HT-29 (cell line): ENCODE measurements at regions not wholly inside any gene's neighbourhood (a gene's known extent, or its start where the extent isn't known, plus 50 kb on each side); places are given as distances from the start of the nearest gene placed in this dataset.
"Not testable (repeated sequence)": the region's sequence is repeated elsewhere in the genome, so short reads cannot be mapped to it uniquely, and the experiment has no call there.

Experiments
- DNase-seq: peaks from one replicate; pipeline ENCODE4 v3.0.0-alpha.2; 2015; ENCODE audit warnings: low spot score

DNA sequence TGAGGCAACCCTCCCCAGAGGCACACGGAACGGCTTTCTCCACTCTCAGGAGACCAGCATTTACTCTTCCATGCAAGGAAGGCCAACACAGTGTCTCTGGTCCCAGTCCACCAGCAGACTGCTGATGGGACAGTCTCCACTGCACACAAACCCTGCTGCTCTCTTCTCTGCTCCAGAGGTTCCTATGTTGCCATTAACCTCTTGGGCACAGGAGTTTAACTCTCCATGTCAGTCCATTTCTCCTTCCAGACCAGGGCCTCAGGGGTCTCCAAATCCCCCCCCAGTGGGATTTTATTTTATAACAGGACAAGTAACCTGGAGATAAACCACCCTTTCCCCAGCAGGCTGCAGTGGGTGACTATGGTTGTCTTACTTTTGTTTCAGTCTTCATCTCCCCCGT lies 452.5 kb downstream of the GADD45G start:
- no peak for DNase-seq

DNA sequence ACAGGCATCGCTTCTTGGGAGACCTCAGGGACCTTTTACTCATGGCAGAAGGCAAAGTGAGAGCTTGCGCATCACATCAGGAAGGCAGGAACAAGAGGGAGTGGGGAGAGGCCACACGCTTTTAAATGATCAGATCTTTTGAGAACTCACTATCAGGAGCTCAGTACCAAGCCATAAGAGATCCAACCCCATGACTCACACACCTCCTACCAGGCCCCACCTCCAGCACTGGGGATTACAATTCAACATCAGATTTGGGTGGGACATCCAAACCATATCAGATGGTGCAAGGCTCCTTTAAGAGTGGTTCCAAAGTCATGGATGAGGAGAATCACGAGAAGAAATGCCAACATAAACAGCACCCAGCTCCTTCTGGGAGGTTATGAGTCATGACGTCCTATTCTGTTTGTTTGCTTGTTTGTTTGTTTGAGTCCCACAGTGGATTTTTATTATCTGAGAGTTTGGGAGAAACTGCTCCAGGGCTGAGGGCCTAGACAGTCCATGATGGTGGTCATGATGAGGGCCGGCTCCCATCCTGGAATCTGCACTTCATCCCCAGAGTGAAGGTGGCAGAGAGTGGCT lies 453.5 kb downstream of the GADD45G start:
- DNase-seq: no peak

DNA sequence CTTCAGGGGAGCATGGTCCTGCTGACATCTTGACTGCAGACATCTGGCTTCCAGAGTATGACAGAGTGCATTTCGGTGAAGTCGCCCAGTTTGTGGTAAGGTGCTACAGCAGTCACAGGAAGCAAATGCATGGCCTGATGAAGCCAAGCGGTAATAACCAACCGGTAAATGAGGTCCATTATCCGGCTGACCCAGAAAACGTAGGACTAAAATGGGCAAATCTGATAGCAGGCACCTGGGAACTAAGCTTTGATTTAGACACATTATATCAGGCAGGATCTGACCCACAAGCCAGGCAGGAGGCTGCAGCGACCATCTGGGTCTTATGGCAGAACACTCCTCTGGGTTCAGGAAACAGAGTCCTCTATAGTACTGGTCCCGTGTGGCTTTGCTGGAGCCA lies 454.6 kb downstream of the GADD45G start:
- DNase-seq: no peak

DNA sequence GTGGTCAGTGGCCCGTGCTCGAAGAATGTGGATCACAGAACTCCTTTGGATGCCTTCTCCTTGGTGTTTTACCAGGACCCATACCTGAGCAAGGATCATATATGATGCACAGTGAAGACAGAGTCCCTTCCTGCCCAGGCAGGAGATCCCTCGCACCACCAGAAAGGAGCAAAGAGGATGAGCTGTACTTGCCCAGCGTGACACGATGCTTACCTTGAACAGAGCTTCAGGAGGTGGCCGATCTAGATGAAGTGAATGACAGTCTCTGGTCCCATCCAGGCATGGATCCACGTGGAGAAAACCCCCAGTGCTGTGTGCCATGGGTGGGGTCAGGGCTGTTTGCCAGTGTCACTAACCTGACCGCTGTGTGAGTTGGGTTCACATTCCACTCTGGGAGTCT lies 455.4 kb downstream of the GADD45G start:
- DNase-seq: no peak

DNA sequence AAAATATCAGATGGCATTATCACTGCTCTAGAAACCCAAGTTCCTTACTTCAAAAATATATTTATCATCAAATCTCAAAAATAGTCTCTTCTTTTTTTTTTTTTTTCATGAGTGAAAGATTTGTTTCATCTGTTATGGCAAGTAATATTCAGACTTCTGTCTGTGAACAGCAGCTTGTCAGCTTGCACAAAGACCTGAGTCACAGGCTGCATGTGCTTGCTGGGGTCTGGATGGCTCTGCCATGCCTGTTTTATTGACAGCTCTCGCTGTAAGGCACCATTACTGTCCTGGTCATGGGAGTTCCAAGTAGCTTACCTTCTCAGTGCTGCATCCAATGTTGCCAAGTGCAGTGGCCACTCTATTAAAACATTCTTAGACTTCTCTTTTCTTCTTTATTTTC lies 456.4 kb downstream of the GADD45G start:
- no peak for DNase-seq

DNA sequence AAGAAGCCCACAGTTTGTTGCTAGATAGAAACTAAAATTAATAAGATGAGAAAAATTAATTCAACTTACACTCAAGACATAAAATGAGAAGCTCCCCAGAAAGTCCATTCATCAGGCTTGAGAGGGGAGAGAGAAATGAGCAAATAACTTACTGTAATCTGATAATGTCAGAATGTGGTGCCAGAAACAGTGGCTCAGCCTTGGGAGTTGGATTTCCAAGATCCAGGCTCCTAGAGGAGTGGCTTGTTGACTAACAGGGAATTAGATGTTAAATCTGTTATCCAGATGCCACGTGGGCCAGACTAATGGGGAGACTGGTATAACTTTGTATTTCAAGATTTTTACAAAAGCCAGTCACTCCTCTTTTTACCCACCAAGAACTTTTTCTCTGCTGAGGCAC lies 458.2 kb downstream of the GADD45G start:
- no peak for DNase-seq

DNA sequence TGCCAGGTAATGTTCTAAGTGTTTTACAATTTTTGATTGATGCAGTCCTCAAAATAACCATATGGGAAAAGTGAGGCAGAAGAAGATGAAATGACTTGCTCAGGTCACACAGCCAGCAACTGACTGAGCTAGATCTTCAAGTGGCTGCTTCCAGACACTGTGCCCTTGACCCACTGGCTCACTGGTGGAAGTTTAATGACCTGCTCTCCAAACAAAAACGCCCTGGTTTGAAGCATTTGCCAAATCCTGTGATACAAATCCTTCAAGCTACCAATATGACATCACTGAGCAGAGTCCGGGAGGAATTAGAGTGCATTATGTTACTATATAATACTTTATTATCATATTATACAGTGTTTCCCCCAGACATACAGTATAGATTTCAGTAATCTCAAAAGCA lies 459.4 kb downstream of the GADD45G start:
- no peak for DNase-seq

DNA sequence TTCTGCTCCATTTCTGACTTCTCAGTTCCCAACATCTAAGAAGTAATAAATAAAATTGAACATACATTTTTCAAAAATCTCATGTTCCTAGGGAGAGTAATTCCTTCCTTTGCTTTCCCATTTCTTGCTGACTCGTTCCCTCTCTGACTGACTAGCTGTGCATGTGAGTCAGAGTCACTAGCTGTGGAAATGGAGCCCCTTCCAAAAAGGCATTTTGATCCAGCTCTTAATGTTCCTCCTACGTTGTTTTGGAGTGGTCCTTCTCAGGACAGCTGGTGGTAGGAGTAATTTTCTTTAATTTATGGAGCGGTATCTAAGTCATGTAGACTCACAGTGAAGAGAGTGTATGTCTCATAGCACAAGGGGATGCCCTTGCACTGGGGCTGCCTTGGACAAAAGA lies 460.2 kb downstream of the GADD45G start:
- DNase-seq: no peak

DNA sequence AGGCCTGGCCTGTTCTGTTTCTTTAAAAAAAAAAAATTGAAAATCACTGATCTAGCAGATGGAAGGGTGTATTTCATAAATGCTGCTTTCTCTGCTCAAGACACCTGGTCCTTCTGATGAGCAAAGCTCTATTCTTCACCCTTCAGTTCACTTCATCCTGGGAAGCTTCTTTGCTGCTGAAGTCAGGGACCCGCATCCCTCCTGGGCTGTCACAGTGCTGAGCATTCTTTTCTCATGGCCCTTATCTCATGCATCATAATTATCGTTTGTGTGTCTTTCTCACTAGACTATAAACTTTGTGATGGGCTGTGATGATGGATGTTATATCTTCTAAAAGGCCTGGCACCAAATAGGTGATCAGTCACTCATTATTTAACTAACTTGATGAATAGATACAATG lies 461.0 kb downstream of the GADD45G start:
- no peak for DNase-seq

DNA sequence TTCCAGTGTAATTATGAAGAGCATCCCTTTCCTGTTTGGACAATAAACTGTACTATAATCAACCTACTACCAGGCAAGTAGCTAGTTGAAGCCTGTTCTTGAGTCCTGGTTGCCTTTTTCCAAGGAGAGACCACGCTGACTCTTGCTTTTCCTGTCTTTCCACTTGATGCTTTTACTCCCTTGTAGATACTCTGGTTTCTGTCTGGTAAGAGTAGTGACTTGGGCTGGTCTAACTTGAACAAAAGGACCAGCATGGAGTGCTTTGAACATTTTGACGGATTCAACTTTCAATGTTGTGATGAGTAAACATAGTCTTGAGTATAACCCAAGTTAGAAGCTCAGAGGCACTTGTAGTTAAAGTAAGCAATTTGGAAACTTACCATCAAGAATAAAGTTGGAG lies 464.3 kb downstream of the GADD45G start:
- no peak for DNase-seq

DNA sequence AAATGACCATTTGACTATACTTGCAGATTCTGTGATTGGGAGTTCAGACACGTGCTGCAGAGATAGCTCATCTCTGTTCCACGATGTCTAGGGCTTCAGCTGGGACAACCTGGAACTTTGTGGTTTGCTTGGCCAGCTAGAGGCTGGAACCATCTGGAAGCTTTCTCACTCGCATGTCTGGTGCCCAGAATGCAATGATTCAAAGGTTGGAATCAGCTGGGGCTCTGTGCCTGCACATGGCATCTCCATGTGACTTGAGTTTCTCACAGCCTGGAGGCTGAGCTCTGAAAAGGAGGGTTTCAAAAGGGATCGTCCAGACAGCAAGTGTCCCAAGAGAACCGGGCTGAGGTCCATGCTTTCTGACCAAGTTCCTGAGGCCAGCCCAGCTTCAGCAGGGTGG lies 465.2 kb downstream of the GADD45G start:
- no peak for DNase-seq

DNA sequence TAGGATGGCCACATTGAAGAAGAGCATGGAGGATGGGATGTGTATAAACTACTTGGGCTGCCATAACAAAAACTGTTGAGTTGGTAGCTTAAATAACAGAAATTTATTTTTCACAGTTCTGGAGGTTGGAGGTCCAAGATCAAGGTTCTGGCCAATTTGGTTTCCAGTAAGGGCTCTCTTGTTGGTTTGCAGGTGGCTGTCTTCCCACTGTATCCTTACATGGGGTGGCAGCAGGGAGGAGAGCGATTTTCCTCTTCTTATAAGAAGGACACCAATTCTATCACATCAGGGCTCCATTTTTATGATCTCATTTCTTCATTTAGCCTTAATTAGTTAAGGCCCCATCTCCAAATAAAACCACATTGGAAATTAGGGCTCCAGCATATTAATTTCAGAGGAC lies 465.7 kb downstream of the GADD45G start:
- DNase-seq: no peak

DNA sequence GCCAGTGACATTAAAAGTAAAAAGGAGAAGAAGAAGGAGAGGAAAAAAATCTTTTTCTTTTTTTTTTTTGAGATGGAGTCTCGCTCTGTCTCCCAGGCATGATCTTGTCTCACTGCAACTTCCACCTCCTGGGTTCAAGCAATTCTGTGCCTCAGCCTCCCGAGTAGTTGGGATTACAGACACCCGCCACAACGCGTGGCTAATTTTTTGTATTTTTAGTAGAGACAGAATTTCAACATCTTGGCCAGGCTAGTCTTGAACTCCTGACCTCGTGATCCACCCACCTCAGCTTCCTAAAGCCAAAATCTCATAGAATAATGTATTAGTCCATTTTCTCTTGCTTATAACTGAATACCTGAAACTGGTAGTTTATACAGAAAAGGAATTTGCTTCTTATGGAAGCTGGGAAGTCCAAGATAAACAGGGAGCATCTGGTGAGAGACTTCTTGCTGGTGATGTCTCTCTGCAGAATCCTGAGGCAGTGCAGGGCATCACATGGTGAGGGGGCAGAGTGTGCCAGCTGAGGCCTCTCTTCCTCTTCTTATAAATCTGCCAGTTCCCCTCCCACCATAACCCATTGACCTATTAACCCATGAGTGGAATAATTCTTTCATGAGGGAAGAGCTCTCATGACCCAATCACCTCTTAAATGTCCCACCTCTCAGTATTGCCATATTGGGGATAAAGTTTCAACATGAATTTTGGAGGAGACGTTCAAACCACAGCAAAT lies 466.3 kb downstream of the GADD45G start:
- DNase-seq: no peak

DNA sequence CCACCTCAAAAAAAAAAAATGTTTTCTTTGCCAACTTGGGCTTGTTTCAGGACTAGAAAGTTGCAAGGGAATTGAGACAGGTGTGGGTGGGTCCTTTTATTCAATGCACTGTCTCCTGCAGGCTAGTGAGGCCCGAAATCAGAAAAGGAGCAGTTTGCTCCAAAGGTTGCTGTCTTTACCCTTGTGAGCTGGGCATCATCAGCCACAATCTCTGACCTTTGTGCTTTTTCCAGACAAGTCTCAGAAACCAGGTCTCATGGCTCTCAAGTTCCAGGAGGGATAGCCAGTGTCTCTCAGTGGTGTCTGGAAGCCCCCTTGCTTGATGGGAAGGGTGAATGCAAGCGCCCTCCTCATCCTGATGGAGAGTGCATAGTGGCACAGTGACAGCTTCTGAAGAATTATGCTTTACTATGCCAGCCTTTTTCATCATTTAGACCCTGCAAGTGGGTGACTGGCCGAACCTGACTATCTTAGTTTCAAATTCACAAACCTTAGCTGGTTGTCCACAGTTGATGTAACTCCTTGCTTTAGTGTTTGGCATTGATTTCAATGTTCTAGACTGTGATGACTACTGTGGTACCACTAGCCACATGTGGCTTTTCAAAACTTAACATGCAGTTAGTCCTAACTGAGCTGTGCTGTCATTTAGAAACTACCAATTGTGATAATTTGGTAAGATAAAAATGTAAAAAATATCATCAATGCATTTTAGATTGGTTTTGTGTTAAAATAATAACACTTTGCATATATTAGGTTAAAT lies 468.6 kb downstream of the GADD45G start:
- DNase-seq: no peak

DNA sequence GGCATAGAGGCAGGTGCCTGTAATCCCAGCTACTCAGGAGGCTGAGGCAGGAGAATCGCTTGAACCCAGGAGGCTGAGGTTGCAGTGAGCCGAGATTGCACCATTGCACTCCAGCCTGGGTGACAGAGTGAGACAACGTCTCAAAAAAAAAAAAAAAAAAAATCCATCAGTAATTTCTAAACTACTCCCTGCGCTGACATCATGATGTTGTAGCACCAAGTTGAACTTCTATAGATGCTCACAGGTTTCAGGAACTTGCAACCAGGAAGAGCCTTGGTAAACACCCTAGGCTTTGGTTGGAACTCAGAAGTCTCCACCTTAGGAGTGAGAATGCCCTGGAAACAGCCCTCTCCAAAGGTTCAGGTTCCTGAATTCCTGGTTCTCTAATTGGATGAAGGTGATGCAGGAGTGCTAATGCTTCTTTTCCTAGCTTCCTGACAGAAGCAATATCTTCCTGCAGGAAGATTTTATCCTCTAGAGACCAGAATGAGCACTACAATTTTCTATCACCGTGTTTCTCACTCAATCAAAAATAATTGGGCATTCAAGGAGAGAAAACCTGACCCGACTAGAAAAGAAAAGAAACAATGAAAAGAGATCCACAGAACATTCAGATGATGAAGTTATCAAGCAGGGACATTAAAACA lies 469.6 kb downstream of the GADD45G start:
- DNase-seq: no peak

DNA sequence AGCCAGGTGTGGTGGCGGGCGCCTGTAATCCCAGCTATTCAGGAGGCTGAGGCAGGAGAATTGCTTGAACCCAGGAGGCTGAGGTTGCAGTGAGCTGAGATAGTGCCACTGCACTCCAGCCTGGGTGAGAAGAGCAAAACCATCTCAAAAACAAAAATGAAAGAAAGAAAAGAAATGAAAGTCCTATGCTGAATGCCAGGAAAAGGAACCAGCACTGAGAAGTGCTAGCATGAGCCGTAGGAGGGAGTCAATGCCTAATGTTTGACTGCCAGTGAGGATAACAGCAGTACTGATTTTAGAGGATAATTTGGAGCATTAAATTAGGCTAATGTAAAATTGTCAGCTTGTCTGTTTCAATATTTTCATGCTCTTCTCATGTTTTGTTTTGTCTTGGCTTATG lies 472.8 kb downstream of the GADD45G start:
- not testable (repeated sequence) for DNase-seq

DNA sequence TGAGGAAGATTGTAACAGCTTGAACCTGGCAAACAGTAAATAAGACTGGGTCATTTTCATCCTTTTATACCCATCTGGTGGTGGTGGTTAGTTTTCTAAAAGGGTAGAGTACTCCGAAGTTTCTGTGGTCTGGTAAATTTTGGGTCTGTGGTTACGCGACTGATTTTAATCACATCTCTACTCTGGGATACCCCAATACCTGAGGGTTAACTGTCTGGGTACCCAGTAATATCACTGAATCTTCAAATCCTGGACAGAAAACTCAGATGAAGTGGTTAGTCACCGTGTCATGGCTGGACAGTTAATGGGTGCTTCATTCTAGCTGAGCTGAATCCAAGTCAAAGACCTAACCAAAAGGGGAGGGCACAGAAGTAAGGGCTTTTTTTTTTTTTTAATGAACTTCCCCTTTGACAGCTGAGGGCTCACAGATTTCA lies 474.2 kb downstream of the GADD45G start:
- no peak for DNase-seq

DNA sequence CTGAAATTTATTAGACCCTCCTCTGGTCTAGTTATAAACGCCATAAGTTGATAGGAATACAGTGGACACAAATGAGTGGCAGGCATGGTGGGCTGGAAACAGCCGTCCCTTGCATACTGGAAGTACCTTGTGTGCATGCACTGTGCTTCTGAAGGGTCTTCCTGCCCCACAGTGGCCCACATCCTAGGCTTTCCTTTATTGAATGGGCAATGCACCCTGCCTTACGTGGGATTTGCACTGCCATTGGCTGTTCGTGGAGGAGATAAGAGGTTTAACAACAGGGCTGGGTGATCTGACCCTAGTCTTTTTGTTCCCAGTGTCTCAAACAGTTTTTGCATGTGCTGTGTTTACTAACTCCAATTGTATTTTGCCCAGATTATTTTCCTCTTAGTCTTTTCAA lies 480.8 kb downstream of the GADD45G start:
- DNase-seq: no peak

DNA sequence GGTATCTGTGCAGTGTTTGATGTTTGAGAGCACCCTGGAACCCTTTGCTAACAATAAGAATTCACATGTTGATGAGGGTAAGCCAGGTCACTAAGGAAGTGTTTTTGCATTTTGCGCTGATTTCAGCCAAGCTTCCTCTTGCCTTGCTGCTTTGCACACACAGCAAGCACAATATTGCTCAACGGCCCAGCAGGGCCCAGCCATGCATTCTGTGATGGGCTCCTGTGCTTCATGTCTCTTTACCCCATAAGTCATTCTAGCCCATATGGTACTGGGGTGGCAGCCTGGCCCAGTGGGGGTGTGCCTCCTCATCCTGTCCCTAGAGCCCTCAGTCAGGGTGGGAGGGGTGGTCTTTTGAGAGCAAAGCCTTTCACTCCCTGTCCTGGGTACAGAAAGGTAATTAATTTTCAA lies 481.3 kb downstream of the GADD45G start:
- DNase-seq: no peak

DNA sequence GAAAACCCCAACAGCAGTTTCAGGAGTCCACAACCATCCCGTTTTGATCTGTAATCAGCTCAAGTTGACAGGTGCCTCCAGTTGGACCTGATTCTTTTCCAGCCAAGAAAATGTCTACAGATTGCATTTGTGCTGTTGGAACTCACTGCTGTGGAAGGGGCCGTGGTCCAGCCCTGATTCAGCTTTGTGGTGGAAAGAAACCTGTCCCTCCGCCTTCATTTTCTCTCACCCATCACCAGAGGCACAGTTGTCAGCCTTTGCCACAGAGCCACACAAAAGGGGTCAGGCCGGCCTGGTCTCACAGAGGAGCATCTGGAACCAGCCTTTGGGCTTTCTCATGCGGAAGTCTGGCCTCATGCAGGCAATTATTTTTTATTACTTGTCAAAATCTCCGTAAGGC lies 483.6 kb downstream of the GADD45G start:
- no peak for DNase-seq

DNA sequence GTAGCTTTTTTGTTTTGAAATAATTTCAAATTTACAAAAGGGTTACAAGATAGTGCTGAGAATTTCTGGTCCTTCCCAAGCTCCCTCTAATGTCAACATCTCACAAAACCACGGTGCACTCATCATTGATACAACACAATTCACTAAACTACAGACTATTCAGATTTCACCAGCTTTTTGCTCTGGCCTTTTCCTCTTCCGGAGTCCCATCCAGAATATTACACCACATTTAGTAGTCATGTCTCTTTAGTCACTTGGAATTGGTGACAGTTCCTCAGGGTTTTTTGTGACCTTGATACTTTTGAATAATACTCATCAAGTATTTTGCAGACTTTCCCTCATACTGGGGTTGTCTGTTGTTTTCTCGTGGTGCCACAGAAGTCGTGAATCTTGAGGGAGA lies 484.0 kb downstream of the GADD45G start:
- DNase-seq: no peak

DNA sequence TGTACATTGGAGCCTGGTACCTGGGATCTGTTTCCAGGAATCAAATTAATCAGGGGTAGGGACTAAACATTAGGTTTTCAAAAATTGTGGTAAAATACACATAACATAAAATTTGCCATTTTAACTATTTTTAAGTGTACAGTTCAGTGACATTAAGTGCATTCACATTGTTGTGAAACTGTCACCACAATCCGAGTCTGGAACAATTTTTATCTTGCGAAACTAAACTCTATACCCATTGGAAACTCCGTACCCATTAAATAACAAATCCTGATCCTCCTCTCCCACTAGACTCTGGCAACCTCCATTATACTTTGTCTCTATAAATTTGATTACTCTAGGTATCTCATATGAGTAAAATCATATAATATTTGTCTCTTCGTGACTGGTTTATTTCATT lies 486.2 kb downstream of the GADD45G start:
- DNase-seq: no peak

DNA sequence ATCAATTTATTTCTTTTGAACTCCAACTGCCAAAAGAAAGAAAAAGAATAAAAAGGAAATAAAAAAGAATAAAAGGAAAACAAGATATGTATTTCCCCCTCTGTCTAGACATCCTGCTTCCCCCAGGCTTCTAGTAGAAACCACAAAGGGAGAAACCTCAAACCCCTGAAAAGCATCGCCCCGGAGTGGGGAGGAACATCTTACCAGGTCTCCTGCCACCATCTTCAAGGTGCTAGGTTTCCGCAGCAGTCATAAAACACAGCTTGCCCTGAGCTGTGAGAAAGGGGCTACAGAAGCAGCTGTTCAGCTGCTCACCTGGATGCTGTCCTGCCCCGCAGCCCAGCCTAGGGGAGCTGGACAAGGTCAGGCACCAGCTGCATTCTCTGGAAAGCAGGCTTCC lies 487.7 kb downstream of the GADD45G start:
- no peak for DNase-seq
